Nephron (organoid): ENCODE measurements at regions not wholly inside any gene's neighbourhood (a gene's known extent, or its start where the extent isn't known, plus 50 kb on each side); places are given as distances from the start of the nearest gene placed in this dataset.

Source experiments
- H3K27ac Mint-ChIP-seq, 3 experiments: 2 replicates each; pipeline ENCODE4 v1.8.0; 2020; ENCODE audit warnings: mixed read lengths in 3 of 3, mild to moderate bottlenecking in 2 of 3, moderate library complexity in 1 of 3
- H3K27me3 Mint-ChIP-seq: 2 replicates; pipeline ENCODE4 v1.8.0; 2021; ENCODE audit warnings: low read depth, mild to moderate bottlenecking, moderate library complexity, mixed read lengths
- H3K36me3 Mint-ChIP-seq: 2 replicates; pipeline ENCODE4 v1.8.0; 2020; ENCODE audit warnings: low read depth, mixed read lengths
- H3K4me1 Mint-ChIP-seq: 2 replicates; pipeline ENCODE4 v1.8.0; 2020; ENCODE audit warnings: mixed read lengths
- H3K4me3 Mint-ChIP-seq, 3 experiments: 2 replicates each; pipeline ENCODE4 v1.8.0; 2020; ENCODE audit warnings: mild to moderate bottlenecking in 3 of 3, mixed read lengths in 3 of 3, moderate library complexity in 2 of 3
- H3K9me3 Mint-ChIP-seq: 2 replicates; pipeline ENCODE4 v1.8.0; 2020; ENCODE audit warnings: mixed read lengths
- TF ChIP-seq, protein P1 (sequence below), 3 experiments: fragments of 200-600 bp; sonication (generic); IDR thresholded peaks; one replicate each; pipeline ENCODE4 v1.5.0; 2021; ENCODE audit warnings: antibody characterized with exemption in 3 of 3; ENCODE audit not compliant: unreplicated experiment in 3 of 3

DNA sequence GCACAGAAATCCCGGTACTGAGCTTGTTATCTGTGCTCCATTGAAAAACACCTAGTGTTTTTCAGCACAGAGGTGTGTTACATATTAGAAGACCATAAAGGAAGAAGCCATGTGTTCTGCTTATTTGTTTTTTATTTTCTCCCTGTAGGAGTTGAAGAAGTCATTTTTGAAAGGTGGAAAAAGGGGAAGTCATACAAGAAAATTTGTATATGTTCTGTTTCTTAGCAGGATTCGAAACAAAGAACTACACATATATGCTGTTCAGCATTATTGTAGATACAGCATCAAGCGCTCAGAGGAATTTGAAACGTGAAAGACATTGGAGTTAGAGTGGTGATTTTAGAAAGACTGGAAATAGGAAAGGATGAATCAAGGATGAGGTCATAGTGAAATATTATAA, 345.3 kb upstream of the ADGRL2 start:
- TF ChIP-seq, protein P1, sequence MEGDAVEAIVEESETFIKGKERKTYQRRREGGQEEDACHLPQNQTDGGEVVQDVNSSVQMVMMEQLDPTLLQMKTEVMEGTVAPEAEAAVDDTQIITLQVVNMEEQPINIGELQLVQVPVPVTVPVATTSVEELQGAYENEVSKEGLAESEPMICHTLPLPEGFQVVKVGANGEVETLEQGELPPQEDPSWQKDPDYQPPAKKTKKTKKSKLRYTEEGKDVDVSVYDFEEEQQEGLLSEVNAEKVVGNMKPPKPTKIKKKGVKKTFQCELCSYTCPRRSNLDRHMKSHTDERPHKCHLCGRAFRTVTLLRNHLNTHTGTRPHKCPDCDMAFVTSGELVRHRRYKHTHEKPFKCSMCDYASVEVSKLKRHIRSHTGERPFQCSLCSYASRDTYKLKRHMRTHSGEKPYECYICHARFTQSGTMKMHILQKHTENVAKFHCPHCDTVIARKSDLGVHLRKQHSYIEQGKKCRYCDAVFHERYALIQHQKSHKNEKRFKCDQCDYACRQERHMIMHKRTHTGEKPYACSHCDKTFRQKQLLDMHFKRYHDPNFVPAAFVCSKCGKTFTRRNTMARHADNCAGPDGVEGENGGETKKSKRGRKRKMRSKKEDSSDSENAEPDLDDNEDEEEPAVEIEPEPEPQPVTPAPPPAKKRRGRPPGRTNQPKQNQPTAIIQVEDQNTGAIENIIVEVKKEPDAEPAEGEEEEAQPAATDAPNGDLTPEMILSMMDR (IDR thresholded peaks at IDR 0.05; ENCODE audit: unreplicated experiment in 3 of 3): no peak

GRCh38 chr1:81453971-81454370, 346.8 kb upstream of the ADGRL2 start:
- no peaks in the 10 kb centered on the region for H3K36me3 Mint-ChIP-seq
- TF ChIP-seq, protein P1 (IDR thresholded peaks at IDR 0.05; ENCODE audit: unreplicated experiment in 3 of 3): no peak
- no peak overlapping the region for H3K27ac Mint-ChIP-seq
- H3K4me3 Mint-ChIP-seq: no peak overlapping the region
- no peaks in the 10 kb centered on the region for H3K9me3 Mint-ChIP-seq
- no peaks in the 10 kb centered on the region for H3K27me3 Mint-ChIP-seq
- H3K4me1 Mint-ChIP-seq: peaks cover 6% of the 10 kb centered on the region

More for the DNA sequence above, 345.3 kb upstream of the ADGRL2 start:
- Mint-ChIP-seq H3K4me3 (no peak overlapping the region), H3K36me3 (no peaks in the 10 kb centered on the region), H3K27me3 (no peaks in the 10 kb centered on the region), H3K27ac (no peak overlapping the region), H3K9me3 (no peaks in the 10 kb centered on the region), H3K4me1 (peaks cover 17% of the 10 kb centered on the region)

GRCh38 chr1:81453367-81453703, 347.4 kb upstream of the ADGRL2 start:
- no peak overlapping the region for H3K4me3 Mint-ChIP-seq
- peaks cover 4% of the 10 kb centered on the region for H3K4me1 Mint-ChIP-seq
- H3K36me3 Mint-ChIP-seq: no peaks in the 10 kb centered on the region

GRCh38 chr1:81452693-81453366, 347.9 kb upstream of the ADGRL2 start:
- Mint-ChIP-seq H3K27me3 (no peaks in the 10 kb centered on the region), H3K4me3 (no peak overlapping the region), H3K9me3 (no peaks in the 10 kb centered on the region), H3K36me3 (no peaks in the 10 kb centered on the region), H3K4me1 (no peaks in the 10 kb centered on the region), H3K27ac (no peak overlapping the region)
- TF ChIP-seq, protein P1 (IDR thresholded peaks at IDR 0.05; ENCODE audit: unreplicated experiment in 3 of 3): no peak

More at GRCh38 chr1:81453367-81453703, 347.4 kb upstream of the ADGRL2 start:
- H3K9me3 Mint-ChIP-seq: no peaks in the 10 kb centered on the region
- TF ChIP-seq, protein P1 (IDR thresholded peaks at IDR 0.05; ENCODE audit: unreplicated experiment in 3 of 3): no peak
- H3K27me3 Mint-ChIP-seq: no peaks in the 10 kb centered on the region
- H3K27ac Mint-ChIP-seq: no peak overlapping the region

- no peaks in the 10 kb centered on the region for H3K36me3 Mint-ChIP-seq
- no peaks in the 10 kb centered on the region for H3K27me3 Mint-ChIP-seq
- TF ChIP-seq, protein P1 (IDR thresholded peaks at IDR 0.05; ENCODE audit: unreplicated experiment in 3 of 3): no peak
- H3K27ac Mint-ChIP-seq: no peak overlapping the region
- H3K4me1 Mint-ChIP-seq: no peaks in the 10 kb centered on the region
- no peaks in the 10 kb centered on the region for H3K9me3 Mint-ChIP-seq
- H3K4me3 Mint-ChIP-seq: no peak overlapping the region
Measured at GRCh38 chr1:81449786-81450185, 350.9 kb upstream of the ADGRL2 start.

- no peak overlapping the region for H3K27ac Mint-ChIP-seq
- H3K4me1 Mint-ChIP-seq: no peaks in the 10 kb centered on the region
- H3K4me3 Mint-ChIP-seq: no peak overlapping the region
- no peaks in the 10 kb centered on the region for H3K9me3 Mint-ChIP-seq
- TF ChIP-seq, protein P1 (IDR thresholded peaks at IDR 0.05; ENCODE audit: unreplicated experiment in 3 of 3): no peak
- no peaks in the 10 kb centered on the region for H3K27me3 Mint-ChIP-seq
- no peaks in the 10 kb centered on the region for H3K36me3 Mint-ChIP-seq
Measured at GRCh38 chr1:81446000-81446669, 354.6 kb upstream of the ADGRL2 start.
